Adrenal gland (tissue), 9 donors: ENCODE measurements at regions not wholly inside any gene's neighbourhood (a gene's known extent, or its start where the extent isn't known, plus 50 kb on each side); places are given as distances from the start of the nearest gene placed in this dataset.

Experiments used
- DNase-seq, 7 donors: peaks; one replicate each; pipeline ENCODE4 v3.0.0-alpha.2; 2019 to 2020
- H3K27ac ChIP-seq, 5 donors: fragments of 200-600 bp; sonication (generic) in 4 of 5; 1 replicate in 3 of 5; 2 replicates in 2 of 5; pipeline versions ENCODE4 v1.5.1 to v1.8.0; 2016 to 2020; ENCODE audit warnings: mild to moderate bottlenecking in 1 of 5
- H3K27me3 ChIP-seq: fragments of 200-600 bp; 2 replicates; pipeline ENCODE4 v1.8.0; 2021
- H3K36me3 ChIP-seq, 2 donors: fragments of 200-600 bp; replicated peaks in 1 of 2; 1 replicate in 1 of 2; 2 replicates in 1 of 2; pipeline versions ENCODE4 v1.5.1 to v1.8.0; 2018 to 2022
- H3K4me1 ChIP-seq, 2 donors: fragments of 200-600 bp; replicated peaks in 1 of 2; 1 replicate in 1 of 2; 2 replicates in 1 of 2; pipeline versions ENCODE4 v1.5.1 to v1.8.0; 2018 to 2021
- H3K4me3 ChIP-seq, 4 donors: fragments of 200-600 bp; sonication (generic) in 3 of 4; one replicate each; pipeline ENCODE4 v1.5.1; 2016 to 2018
- H3K9me3 ChIP-seq, 3 donors: fragments of 200-600 bp; sonication (generic) in 1 of 3; replicated peaks in 1 of 3; 1 replicate in 2 of 3; 2 replicates in 1 of 3; pipeline versions ENCODE4 v1.5.1 to v1.8.0; 2016 to 2021
- CTCF ChIP-seq, 6 experiments: fragments of 450-650 bp in 4 of 6; fragments of 200-600 bp in 2 of 6; sonication (generic) in 1 of 6; IDR thresholded peaks; 1 replicate in 5 of 6; 2 replicates in 1 of 6; pipeline versions ENCODE4 v1.5.1 to v1.8.0; 2016 to 2021; ENCODE audit warnings: antibody characterized with exemption in 6 of 6, mild to moderate bottlenecking in 2 of 6, moderate library complexity in 1 of 6
- POLR2A ChIP-seq, 2 donors: fragments of 450-650 bp; IDR thresholded peaks; one replicate each; pipeline ENCODE4 v1.6.1; 2017; ENCODE audit warnings: antibody characterized with exemption in 2 of 2, mild to moderate bottlenecking in 2 of 2, moderate library complexity in 1 of 2
- WGBS, 4 donors: extraction: QIAGEN DNeasy Blood & Tissue Kit in 2 of 4; methylation state at CpG; one replicate each; pipeline versions ENCODE4 v1.1.5 to v1.1.7; 2013 to 2017; 5-methylcytosine and 5-hydroxymethylcytosine counted together
- intact Hi-C, 2 donors: fragments of 100-400 bp; cut with DNase I; formaldehyde crosslinking; loops; one replicate each; pipeline versions ENCODE4 v1.14.1 to v1.15.0; 2022 to 2023
- donor health status: healthy with polysubstance abuse.
- donor health status: Bipolar disorder and iron deficiency.
- donor health status: DM: yes; HTN: yes; CAD: no.
- donor health status: DM: no; HTN: no; CAD: no.
- donor health status: DM: no; HTN: no; CAD: no.

- DNase-seq, result no peak
- intact Hi-C loops, result no loop called here
- Histone ChIP-seq H3K9me3 (peaks cover 0 to 3% (median 0%) of the 10 kb centered on the region in 3 donors), H3K27me3 (no peaks in the 10 kb centered on the region), H3K27ac (no peak overlapping the region), H3K4me3 (no peak overlapping the region), H3K4me1 (no peaks in the 10 kb centered on the region), H3K36me3 (no peaks in the 10 kb centered on the region)
- no peak for TF ChIP-seq POLR2A (IDR thresholded peaks at IDR 0.05)
- no peak for TF ChIP-seq CTCF (IDR thresholded peaks at IDR 0.05)
- 77 to 93% (median 83%) methylated on average over 1 of the region's 1 CpG for WGBS, 4 donors
Observed at GRCh38 chr18:71625556-71626090, 918.5 kb downstream of the CBLN2 start.

- 28 to 44% (median 35%) methylated on average over 1 of the region's 1 CpG for WGBS, 4 donors
- intact Hi-C loops, result no loop called here
- peaks cover 0 to 11% (median 0%) of the 10 kb centered on the region in 3 donors for H3K9me3 ChIP-seq
Observed at GRCh38 chr18:71598374-71598773, 945.8 kb downstream of the CBLN2 start.

GRCh38 chr18:71597219-71597618 lies 946.9 kb downstream of the CBLN2 start:
- no peaks in the 10 kb centered on the region for H3K27me3 ChIP-seq
- no peaks in the 10 kb centered on the region for H3K4me1 ChIP-seq
- H3K9me3 ChIP-seq, result peaks cover 0 to 11% (median 0%) of the 10 kb centered on the region in 3 donors
- no peak for DNase-seq
- 17 to 31% (median 26%) methylated on average over 1 of the region's 1 CpG for WGBS, 4 donors
- no peak overlapping the region for H3K27ac ChIP-seq
- no peak overlapping the region for H3K4me3 ChIP-seq
- intact Hi-C loops, result no loop called here
- no peaks in the 10 kb centered on the region for H3K36me3 ChIP-seq
- TF ChIP-seq POLR2A (IDR thresholded peaks at IDR 0.05) (no peak), CTCF (IDR thresholded peaks at IDR 0.05) (no peak)

More at GRCh38 chr18:71598374-71598773, 945.8 kb downstream of the CBLN2 start:
- no peak for DNase-seq
- H3K27me3 ChIP-seq, result no peaks in the 10 kb centered on the region
- H3K4me1 ChIP-seq, result no peaks in the 10 kb centered on the region
- H3K27ac ChIP-seq, result no peak overlapping the region
- TF ChIP-seq POLR2A (IDR thresholded peaks at IDR 0.05) (no peak), CTCF (IDR thresholded peaks at IDR 0.05) (no peak)
- H3K36me3 ChIP-seq, result no peaks in the 10 kb centered on the region
- H3K4me3 ChIP-seq, result no peak overlapping the region

- TF ChIP-seq POLR2A (IDR thresholded peaks at IDR 0.05) (no peak), CTCF (IDR thresholded peaks at IDR 0.05) (no peak)
- H3K27me3 ChIP-seq, result no peaks in the 10 kb centered on the region
- no peak overlapping the region for H3K4me3 ChIP-seq
- no peak overlapping the region for H3K27ac ChIP-seq
- no peak for DNase-seq
- no peaks in the 10 kb centered on the region for H3K4me1 ChIP-seq
- no peaks in the 10 kb centered on the region for H3K9me3 ChIP-seq
- whole genome bisulfite sequencing, 4 donors, result 69 to 74% (median 71%) methylated on average over 4 of the region's 4 CpGs
- no peaks in the 10 kb centered on the region for H3K36me3 ChIP-seq
- intact Hi-C loops, result no loop called here
Observed at GRCh38 chr18:71583252-71583651, 960.9 kb downstream of the CBLN2 start.
